ENCODE measurements at regions not wholly inside any gene's neighbourhood (a gene's known extent, or its start where the extent isn't known, plus 50 kb on each side); places are given as distances from the start of the nearest gene placed in this dataset.

- TF ChIP-seq CTCF (conservative IDR thresholded peaks at IDR 0.05) (no peak), ZFX (IDR thresholded peaks at IDR 0.05) (no peak)
Measured at GRCh38 chr12:25372002-25372401, 121.3 kb upstream of the KRAS start.
